GM13977 (cell line): ENCODE measurements at regions not wholly inside any gene's neighbourhood (a gene's known extent, or its start where the extent isn't known, plus 50 kb on each side); places are given as distances from the start of the nearest gene placed in this dataset.

Experiments used
- DNase-seq: peaks from one replicate; pipeline ENCODE4 v3.0.0; 2012; ENCODE audit warnings: low spot score
- CTCF ChIP-seq: IDR thresholded peaks from 2 replicates; pipeline ENCODE4 v1.5.1; 2012; ENCODE audit warnings: mild to moderate bottlenecking, control low read depth; ENCODE audit not compliant: insufficient read depth; ENCODE audit errors: extremely low read depth, missing control alignments
- in situ Hi-C: fragments of 300-500 bp; cut with MboI; formaldehyde crosslinking; loops from one replicate; pipeline ENCODE4 v1.12.0; 2022; ENCODE audit warnings: low sequenced_read_pairs, low pct_unique_long_range_greater_than_20kb, mixed read lengths, inconsistent platforms; ENCODE audit not compliant: unreplicated experiment

- TF ChIP-seq CTCF, result no peak
- in situ Hi-C loops, result no loop called here
- no peak for DNase-seq
Observed at GRCh38 chr9:30120666-30121065, 2263.8 kb upstream of the ACO1 start.

GRCh38 chr9:30121611-30122010, 2262.8 kb upstream of the ACO1 start:
- in situ Hi-C loops, result no loop called here
- no peak for DNase-seq
- TF ChIP-seq CTCF, result no peak

GRCh38 chr9:30125881-30126280, 2258.6 kb upstream of the ACO1 start:
- DNase-seq, result no peak
- in situ Hi-C loops, result no loop called here
- TF ChIP-seq CTCF, result no peak

GRCh38 chr9:30127371-30127770, 2257.1 kb upstream of the ACO1 start:
- no peak for TF ChIP-seq CTCF
- in situ Hi-C loops, result no loop called here
- DNase-seq, result no peak

- in situ Hi-C loops, result no loop called here
- no peak for DNase-seq
- TF ChIP-seq CTCF, result no peak
Observed at GRCh38 chr9:30140407-30140806, 2244.0 kb upstream of the ACO1 start.

GRCh38 chr9:30160570-30160969, 2223.9 kb upstream of the ACO1 start:
- in situ Hi-C loops, result no loop called here
- TF ChIP-seq CTCF, result no peak
- no peak for DNase-seq

- in situ Hi-C loops, result no loop called here
- DNase-seq, result no peak
Observed at GRCh38 chr9:30172206-30172605, 2212.2 kb upstream of the ACO1 start.

More at GRCh38 chr9:30172206-30172605, 2212.2 kb upstream of the ACO1 start:
- TF ChIP-seq CTCF, result no peak
